LHCN-M2 (cell line): ENCODE measurements at regions not wholly inside any gene's neighbourhood (a gene's known extent, or its start where the extent isn't known, plus 50 kb on each side); places are given as distances from the start of the nearest gene placed in this dataset.

ENCODE experiments used
- DNase-seq: peaks from one replicate; pipeline ENCODE4 v3.0.0-alpha.2; 2012; ENCODE audit warnings: low read depth

DNA sequence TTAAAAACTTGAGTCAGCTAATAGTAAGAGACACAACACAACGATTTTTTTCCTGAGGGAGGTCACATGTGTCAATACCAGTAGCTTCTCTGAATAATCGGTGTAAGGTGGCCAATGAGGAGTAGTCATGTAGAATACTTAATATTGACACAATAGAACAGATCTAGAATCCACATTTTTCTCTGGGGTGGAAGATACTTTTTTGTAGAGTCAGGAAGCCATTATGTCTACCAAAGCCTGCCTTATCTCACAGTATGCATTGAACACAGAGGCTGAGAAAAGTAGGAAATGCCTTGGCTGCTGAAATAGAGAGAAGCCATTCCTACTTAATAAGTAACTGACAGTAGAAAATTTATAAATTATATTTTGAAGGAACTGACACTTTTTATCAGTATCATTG is 725.0 kb downstream of the METTL15 start:
- DNase-seq, result no peak

DNA sequence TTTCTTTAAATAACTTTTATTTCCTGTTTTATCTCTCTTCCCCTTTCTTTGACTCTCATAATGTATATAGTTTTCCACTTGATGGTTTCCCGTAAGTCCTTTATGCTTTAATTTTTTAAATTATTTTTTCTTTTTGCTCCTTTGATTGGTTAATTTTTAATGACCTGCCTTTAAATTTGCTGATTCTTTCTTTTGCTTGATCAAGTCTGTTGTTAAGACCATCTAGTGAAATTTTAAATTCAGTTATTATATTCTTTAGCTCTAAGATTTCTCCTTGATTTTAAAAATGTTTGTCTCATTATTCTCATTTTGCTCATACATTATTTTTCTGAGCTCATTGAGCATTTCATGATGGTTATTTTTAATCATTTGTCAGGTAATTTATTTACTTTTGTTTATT is 718.6 kb downstream of the METTL15 start:
- no peak for DNase-seq

DNA sequence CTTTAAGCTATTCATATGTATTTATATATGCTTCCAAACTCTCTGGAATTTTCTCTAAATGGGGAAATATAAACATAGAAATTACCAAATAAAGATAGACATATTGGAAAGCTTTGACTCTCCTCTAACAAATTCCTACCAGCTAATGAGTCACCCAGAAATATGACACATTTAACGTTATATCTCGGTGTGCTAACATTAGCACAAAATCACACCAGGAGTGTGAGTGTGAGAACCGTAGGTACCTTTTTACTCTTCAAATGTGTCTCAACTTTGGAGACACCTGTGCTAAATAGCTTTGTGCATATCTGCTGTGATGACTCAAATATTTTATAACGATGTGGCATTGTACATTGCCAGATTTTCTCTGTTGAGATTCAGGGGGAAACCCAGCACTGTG is 714.4 kb downstream of the METTL15 start:
- peak; percentile 36 for DNase-seq

DNA sequence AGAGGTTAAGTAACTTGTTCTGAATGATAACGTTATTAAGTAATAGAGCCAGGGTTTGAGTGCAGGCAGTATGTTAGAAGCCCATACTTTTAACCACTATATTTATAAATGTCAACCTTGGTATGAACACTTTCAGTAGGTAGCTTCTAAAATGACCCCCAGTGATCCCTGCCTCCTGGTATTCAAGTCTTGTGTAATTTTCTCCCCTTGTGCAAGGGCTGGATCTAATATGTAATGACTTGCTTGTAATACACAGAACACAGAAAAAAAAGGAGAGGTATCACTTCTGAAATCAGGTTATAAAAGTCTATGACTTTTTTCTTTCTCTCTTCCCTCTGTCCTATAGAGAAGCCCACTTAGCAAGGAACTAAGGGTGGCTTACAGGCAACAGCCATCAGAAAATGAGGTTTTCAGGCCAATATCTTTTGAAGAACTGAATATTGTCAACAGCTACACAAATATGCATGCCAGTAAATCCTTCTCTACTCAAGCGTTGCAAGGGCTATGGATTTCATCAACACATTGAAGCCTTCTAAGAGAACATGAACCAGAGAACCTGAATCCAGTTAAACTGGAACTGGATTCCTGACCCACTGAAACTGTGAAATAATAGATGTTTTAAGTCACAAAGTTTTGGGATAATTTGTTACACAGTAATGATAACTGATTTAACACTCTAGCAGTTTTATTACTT is 712.3 kb downstream of the METTL15 start:
- DNase-seq, result no peak

DNA sequence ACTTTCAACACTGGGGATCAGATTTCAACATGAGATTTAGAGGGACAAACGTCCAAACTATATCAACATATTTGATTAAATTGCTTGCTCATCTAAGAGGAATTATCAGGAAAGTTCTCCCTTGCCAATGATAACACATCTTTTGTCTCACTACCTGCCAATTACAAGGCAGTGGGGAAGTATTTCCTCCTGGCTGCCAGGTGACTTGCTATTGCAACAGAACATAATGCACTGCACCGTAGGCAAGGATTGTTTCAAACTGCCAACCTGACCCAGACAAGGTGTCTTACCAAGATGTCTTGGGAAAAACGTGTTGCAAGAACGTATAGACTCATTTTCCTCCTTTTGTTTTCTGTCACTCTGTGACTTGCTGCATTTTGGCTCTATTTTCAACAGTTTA is 711.6 kb downstream of the METTL15 start:
- no peak for DNase-seq

DNA sequence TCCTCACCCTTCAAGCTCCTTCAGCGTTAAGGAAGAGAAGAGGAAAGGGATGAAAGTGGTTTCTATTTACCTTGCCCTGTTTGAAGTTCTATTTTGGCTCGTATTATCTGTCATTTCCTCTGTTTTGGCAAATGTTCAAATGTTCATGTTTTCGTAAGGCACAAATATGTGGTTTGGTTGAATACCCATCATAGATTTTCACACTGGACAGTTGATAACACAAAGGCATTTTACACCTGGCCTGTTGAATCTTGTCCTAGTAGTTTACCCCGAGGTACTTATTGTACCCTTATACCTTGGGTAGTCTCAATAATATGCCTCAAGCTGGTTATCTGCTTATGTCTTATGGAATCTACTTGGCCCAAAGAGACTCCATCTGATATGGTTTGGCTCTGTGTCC is 706.9 kb downstream of the METTL15 start:
- DNase-seq, result no peak

DNA sequence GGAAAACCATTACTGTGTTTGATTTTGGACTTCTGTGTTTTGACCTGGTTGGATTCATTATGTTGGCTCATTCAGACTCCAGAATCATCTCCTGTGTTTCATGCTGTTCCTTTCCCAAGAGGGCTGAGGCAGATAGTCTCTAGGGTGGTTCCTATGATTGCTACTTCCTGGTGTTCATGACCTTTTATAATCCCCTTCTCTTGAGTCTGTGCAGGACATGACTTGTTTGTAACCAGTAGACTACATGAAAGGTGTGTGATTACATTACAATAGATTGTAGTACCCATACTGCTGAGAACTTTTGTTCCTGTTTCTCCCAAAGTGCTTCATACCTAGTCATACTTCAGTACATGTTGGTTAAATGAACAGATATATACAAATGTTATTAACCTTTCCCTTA is 700.6 kb downstream of the METTL15 start:
- peak; percentile 43 for DNase-seq

DNA sequence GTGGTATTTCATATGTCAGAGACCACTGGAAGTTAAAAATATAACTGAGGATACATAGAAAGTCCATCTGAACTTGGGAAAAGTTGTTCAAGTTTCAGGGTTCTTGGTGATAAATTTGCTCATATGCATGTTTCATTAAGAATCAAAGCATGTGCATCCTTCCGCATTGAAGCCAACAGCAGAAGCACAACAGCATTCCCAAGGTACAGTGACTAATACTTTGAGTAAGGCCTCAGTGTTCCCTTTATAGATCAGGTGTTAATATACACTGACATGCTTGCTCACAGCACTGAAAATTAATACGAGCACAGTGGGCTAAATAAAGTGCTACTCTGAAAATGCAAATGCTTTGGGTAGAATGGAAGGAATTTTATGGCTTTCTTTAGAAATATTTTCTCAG is 691.1 kb downstream of the METTL15 start:
- peak; percentile 47 for DNase-seq

DNA sequence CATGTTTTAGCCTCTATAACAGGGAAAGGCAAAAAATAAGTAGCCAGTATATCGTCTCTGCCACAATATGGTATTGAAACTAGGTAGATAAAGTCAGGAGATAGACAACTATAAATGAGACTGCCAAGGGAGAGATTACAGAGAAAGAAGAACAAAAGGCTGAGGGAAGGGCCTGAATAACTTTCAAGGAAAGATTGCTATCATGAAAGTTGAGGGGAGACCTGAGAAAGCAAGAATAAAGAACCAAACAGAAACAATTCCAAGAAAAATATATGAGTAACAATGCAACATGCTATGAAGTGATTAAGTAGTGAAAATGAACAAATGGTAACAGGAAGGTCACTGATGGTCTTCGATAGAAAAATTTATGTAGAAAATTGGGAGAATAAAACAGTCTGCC is 690.1 kb downstream of the METTL15 start:
- no peak for DNase-seq

DNA sequence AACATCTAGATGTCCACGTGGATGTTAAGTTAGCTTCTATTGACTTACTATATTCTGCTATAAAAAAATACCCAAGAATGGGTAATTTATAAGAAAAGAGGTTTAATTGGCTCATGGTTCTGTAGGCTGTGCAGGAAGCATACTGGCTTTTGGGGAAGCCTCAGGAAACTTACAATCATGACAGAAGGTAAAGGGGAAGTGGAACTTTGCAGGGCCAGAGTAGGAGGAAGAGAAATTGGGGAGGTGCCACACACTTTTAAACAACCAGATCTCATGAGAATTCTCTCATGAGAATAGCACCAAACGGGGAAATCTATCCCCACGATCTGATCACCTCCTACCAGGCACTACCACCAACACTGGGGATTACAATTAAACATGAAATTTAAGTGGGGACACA is 689.3 kb downstream of the METTL15 start:
- no peak for DNase-seq

DNA sequence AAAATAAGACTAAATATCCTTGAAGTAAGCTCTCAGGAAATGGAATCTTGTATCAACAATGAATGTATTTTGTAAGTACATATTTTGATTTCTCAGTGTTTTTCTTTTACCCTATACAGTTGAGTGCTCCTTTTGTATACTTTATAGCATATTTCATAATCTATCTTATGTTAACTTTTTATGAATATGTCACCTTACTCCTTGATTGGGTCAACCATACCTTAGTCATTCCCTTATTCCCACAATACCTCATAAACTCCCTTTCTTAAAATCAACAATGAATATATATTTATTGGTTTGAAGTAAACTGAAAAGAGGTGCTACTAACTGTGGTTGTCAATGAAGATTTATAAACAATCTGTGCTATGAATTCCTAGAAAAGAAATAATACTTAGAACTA is 686.2 kb downstream of the METTL15 start:
- DNase-seq, result no peak

DNA sequence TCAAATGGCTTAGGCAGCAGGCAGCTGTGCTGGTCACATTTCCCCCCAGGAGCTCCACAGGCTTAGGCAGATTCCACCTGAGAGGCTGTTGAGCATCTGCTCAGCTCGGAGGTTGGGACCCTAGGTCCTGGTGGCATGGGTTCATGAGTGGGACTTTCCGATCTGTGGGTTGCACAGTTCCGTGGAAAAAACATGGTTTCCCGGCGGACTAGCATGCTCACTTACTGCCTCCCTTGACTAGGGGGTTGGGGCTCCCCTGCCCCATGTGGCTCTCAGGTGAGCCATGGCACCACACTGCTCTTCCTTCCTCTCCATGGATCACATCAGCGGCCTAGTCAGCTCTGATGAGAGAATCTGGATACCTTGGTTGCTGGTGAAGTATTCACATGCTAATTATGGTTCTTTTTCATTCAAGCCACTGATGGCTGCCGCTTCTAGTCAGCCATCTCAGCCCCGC is 685.1 kb downstream of the METTL15 start:
- no peak for DNase-seq

DNA sequence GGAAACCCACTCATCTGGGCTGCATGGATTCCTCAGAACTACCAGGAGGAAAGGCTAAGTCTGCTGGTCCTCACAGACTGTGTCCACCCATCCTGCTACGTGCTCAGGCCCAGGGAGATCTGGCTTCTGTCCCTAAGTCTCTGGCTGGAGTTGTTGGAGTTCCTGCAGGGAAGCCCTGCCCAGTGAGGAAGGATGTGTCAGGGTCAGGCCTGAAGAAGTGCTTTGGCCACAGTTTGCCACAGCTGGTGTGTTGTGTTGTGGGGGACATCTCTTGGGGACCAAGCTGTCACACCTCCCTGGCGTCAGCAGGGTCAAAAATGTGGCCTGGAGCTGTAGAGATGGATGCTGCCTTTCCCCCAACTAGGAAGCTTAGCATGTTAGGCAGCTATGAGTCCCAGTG is 684.7 kb downstream of the METTL15 start:
- DNase-seq, result no peak

DNA sequence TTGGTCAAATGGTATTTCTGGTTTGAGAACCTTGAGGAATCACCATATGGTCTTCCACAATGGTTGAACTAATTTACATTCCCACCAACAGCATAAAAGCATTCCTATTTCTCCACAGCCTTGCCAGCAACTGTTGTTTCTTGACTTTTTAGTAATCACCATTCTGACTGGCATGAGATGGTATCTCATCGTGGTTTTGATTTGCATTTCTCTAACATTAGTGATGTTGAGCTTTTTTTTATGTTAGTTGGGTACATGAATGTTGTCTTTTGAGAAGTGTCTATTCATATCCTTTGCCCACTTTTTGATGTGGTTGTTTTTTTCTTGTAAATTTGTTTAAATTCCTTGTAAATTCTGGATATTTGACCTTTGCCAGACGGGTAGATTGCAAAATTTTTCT is 679.7 kb downstream of the METTL15 start:
- peak; percentile 74 for DNase-seq

DNA sequence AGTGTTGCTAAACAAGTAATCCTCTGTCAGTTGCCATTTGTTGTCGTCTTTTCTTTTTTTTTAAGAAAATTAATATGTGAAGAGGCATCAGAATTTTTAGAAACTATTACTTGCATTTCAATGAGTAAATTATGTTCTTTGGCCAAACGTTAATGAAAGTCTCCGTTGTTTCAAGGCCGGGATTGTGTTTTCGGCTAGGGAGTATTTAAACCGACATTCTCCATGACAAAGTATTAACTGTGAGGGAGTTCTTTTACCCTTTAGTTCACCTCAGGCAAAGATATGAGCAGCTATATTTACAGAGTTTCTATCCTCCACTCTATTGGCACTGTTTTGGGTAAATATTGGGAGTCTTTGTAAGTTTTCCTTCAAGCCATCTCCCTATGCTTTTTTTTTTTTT is 668.9 kb downstream of the METTL15 start:
- no peak for DNase-seq

DNA sequence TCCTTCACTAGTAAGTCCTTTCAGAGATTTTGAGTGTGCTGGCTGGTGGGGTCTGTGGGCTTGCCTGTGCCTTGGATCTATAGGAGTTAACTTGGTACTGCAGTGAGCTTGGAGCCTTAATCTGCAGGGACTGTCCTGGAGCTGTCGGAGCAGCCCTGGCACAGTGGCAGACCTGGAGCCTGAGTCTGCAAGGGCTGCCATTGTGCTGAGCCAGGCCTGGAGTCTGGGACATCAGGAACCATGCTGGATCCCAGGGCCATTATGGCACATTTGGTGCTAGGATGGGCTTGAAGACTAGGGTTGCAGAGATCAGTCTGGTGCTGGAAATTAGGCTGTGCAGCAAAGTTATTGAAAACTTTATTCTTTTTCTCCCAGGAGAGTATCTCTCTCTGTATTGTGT is 665.4 kb downstream of the METTL15 start:
- DNase-seq, result no peak

DNA sequence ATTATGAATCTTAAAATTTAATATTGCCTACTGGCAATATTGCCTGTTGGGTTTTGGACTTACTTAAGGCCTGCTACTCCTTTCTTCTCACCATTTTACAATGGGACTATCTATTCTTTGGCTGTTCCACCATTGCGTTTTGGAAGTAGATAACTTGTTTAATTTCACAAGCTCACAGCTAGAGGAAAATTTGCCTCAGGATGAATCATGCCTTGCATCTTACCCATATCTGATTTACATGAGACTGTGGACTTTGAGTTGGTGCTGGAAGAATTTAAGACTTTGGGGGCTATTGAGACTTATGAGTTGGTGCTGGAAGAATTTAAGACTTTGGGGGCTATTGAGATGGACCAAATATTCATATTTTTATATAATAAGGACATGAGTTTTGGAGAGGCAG is 662.6 kb downstream of the METTL15 start:
- DNase-seq, result no peak

DNA sequence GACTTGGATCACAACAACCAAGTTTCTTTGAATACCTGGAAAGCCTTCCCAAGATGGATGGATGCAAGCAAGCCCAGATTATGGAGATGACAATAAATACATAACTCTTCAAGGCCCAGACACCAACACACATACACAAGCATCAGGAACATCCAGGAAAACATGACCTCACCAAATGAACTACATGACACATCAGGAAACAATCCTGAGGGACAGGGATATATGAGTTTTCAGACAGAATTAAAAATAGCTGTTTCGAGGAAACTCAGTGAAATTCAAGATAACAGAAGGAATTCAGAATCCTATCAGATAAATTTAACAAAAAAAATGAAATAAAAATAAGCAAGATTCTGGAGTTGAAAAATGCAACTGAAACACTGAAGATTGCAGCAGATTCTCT is 659.4 kb downstream of the METTL15 start:
- DNase-seq, result peak; percentile 81

DNA sequence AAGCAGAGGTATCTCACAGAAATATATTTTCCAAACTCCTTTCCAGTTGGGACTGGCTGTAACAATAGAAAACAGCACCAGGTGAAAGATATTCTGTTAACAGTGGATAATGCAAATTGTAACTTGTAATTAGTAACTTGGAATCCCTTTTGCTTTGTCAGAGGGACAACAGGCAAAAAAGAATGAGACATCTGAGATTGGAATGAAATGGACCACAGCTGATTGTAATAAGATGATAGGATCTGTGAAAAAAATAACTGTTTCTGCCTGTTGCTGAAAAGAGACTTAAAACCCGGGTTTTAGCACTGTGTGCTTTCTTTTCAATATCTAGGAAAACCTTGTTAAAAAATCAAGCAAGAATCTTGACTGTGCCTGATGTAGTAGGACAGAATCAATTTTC is 655.7 kb downstream of the METTL15 start:
- no peak for DNase-seq

DNA sequence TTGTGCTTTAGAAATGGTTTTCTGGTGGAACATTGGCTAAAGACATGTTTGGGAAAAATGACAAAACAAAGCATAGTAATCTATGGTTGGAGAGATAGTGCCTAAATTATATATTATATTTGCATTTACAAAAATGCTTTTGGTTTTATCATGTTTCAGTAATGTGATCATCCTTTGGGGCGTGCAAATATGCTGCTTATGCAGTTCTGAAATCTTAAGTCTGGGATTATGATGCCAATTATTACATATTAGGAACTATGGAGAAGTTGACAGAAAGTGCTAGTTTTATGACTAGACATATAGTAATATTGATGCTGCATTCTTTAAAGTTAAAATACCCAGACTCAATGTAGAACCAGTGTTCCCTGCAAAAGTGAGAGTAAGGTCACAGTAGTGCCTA is 655.0 kb downstream of the METTL15 start:
- no peak for DNase-seq

DNA sequence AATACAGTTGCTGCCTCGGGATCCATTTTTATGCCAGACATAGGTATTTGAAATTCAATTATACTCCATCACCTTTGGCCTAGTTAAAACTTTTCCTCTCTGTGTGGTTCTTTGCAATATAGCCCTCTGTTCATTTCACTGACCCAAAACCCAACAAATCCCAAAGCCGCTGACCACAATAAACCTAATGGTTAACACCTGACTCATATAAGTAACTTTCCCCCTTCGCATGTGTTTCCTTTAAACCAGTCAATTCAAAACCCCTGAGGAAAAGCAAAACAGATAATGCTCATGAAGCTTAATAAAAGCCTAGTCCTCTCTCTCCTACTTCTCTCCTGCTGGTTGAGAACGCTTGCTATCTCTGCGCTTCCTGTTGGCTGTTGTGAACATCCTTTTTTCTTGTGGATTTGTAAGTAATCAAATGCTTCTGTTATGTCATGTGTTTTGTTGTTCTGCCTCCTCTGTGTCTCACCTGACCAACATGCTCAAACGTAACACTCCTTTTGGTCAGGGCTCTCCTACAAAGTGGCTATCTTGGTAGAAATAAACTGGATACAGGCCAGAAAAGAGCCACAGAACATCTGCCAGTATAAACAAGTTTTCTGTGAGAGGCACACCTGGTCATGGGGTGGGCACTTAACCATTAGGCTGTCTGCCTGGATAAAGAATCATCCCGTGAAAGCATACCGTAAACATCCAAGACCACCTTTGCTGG is 652.6 kb downstream of the METTL15 start:
- peak; percentile 68 for DNase-seq

DNA sequence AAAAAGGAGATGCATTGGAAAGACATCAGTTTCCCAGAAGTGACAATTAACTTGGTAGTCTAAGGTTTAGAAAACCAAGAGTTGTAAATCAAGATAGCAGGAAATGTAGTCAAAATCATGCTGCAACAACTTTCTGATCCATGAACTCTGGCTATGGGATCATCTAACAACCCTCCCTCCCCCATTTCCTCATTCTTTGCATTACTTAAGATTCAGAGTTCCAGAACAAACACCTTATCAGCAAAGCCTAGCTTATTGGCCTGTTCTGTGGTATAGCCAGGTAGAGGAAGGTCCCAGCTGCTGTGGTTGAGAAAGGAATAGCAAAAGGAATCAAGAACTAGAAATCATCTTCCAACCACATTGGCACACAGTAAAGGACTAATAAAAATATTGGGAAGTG is 651.1 kb downstream of the METTL15 start:
- DNase-seq, result no peak

DNA sequence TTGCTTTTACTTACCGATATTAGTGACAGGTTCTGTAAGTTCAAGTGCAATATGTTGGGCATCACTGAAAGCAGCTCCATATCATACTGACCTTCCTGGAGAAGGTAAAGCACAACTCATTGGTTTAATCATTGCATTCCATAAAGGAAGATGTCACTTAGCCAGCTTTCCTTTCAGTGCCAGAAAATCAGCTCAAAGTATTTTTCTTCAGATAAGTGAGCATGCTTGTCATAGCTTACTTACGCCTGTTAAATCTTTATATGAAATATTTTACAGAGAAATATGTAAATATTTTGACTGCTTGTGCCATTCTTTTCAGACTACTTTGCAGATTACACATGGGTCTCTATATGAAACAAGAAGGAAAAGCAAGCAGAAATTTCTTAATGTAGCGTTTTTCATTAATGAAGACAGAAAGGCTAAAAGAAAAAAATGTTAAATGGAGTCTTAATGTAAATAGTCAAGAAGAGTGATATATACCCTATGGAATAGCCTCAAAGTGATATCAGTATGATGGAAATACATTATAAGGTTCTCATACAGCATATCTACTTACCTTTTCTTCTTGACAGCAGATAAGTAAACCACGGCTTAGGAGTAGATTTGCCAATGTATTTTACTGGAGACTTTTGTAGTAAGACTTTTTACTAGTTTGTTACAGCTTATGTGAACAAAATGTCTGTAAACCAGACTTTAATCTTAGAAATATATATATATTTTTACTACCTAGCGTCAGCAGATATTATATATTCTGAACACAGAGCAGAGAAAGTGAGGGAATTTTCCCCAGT is 649.7 kb downstream of the METTL15 start:
- DNase-seq, result peak; percentile 39
